ENCODE measurements at regions not wholly inside any gene's neighbourhood (a gene's known extent, or its start where the extent isn't known, plus 50 kb on each side); places are given as distances from the start of the nearest gene placed in this dataset.

DNA sequence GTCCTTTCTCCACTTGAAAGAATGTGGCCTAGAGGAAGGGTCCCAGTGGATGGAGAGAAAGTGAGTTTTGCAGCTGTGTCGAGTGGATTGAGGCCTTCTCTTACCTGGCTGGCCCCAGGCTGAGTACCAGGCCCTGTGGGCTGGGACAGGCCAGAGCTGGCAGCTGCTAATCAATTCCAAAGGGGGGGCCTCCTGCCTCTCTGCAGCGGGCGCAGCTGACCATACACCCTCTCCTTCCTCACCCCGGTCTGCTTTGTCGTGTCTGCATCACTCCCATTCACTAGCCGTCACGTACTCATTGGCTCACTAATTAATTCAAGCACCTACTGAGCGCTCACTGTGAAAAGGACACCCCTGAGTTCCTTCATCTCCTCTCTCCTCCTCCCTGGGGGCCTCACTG is 58.4 kb upstream of the PITX1 start:
- no peak overlapping the region for H3K4me2 ChIP-seq (ENCODE audit: unreplicated experiment)
- WGBS, 2 experiments (ENCODE audit: low coverage in 1 of 2, low lambda C conversion rate in 2 of 2, missing lambda C conversion rate in 2 of 2): 66 to 71% methylated on average over 8 of the region's 8 CpGs

DNA sequence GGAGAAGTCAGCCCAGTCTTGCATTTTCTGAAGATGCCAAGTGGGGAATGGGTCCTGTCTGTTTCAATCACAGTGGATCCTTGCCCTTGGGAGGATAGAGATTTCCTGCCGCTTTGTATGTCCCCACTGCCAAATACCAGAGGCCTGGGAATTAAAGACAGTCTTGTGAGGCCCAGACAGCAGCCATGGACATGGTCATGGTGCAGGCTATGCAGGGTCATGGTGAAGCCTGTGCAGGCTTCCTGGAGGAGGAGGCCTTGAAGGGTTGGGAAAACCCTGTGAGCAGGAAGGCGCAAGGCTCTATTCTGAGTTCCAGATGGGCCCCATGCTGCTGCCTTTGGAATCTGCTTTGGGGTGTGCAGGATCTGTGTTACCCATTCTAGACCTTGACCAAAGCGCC is 57.3 kb upstream of the PITX1 start:
- peaks cover 14% of the 10 kb centered on the region; the same call in 1 of the 2 replicates for H3K27me3 ChIP-seq (replicated peaks; ENCODE audit: insufficient read depth)
- no peak overlapping the region for H3K27ac ChIP-seq
- no peak overlapping the region for H3K9ac ChIP-seq
- WGBS, 2 experiments (ENCODE audit: low coverage in 1 of 2, low lambda C conversion rate in 2 of 2, missing lambda C conversion rate in 2 of 2): 69 to 85% methylated on average over 3 of the region's 3 CpGs
- no peak for DNase-seq
- H3K4me3 ChIP-seq: no peak overlapping the region
- H3K79me2 ChIP-seq (ENCODE audit: insufficient read depth): no peaks in the 10 kb centered on the region
- in situ Hi-C loops (cut with MboI): no loop called here
- no peaks in the 10 kb centered on the region for H3K9me3 ChIP-seq (ENCODE audit: low read depth)
- no peaks in the 10 kb centered on the region for H4K20me1 ChIP-seq (ENCODE audit: insufficient read depth)
- no peaks in the 10 kb centered on the region for H3K4me1 ChIP-seq (ENCODE audit: insufficient read depth)
- TF ChIP-seq EZH2 (IDR thresholded peaks at IDR 0.05; ENCODE audit: insufficient read depth, poor library complexity, severe bottlenecking): no peak
- no peak for TF ChIP-seq EZH2phosphoT487 (IDR thresholded peaks at IDR 0.05; ENCODE audit: insufficient read depth, low read depth)
- H3K9me2 ChIP-seq (ENCODE audit: insufficient read depth): no peaks in the 10 kb centered on the region
- no peaks in the 10 kb centered on the region for H3K36me3 ChIP-seq (ENCODE audit: low read depth)
- no peaks in the 10 kb centered on the region for H3F3A ChIP-seq (ENCODE audit: insufficient read depth)
- H2AFZ ChIP-seq: no peak overlapping the region
- no peak overlapping the region for H3K4me2 ChIP-seq (ENCODE audit: unreplicated experiment)

More for the DNA sequence above, 58.4 kb upstream of the PITX1 start:
- no peak for TF ChIP-seq EZH2 (IDR thresholded peaks at IDR 0.05; ENCODE audit: insufficient read depth, poor library complexity, severe bottlenecking)
- no peak for TF ChIP-seq EZH2phosphoT487 (IDR thresholded peaks at IDR 0.05; ENCODE audit: insufficient read depth, low read depth)
- Histone ChIP-seq H3K27ac (no peak overlapping the region), H3K9me2 (ENCODE audit: insufficient read depth) (no peaks in the 10 kb centered on the region), H3K4me3 (no peak overlapping the region), H4K20me1 (ENCODE audit: insufficient read depth) (no peaks in the 10 kb centered on the region), H3F3A (ENCODE audit: insufficient read depth) (no peaks in the 10 kb centered on the region), H3K4me1 (ENCODE audit: insufficient read depth) (no peaks in the 10 kb centered on the region), H3K27me3 (replicated peaks; ENCODE audit: insufficient read depth) (peaks cover 25% of the 10 kb centered on the region), H3K36me3 (ENCODE audit: low read depth) (no peaks in the 10 kb centered on the region), H3K9ac (no peak overlapping the region), H3K9me3 (ENCODE audit: low read depth) (no peaks in the 10 kb centered on the region), H3K79me2 (ENCODE audit: insufficient read depth) (no peaks in the 10 kb centered on the region), H2AFZ (no peak overlapping the region)
- DNase-seq: no peak
- in situ Hi-C loops (cut with MboI): no loop called here

DNA sequence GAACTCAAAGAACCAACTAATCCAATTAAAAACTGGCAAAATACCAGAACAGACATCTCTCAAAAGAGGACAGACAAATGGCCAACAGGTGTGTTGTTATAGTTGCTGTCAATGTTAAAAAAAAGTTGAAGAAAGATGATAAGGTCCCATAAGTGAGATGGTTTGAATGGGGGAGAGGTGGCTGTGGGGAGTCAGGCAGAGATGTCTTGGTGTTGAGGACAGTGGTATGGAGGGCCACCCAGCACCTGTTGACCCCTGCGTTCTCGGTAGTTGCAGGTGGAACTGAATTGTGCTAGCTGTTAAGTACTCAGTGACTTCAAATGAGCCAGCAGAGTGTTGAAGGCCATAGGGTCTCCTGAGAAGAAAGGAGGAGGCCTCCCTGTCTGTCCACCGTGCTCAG is 55.9 kb upstream of the PITX1 start:
- Histone ChIP-seq H3K36me3 (ENCODE audit: low read depth) (no peaks in the 10 kb centered on the region), H3K27ac (no peak overlapping the region), H2AFZ (no peak overlapping the region), H3K9me2 (ENCODE audit: insufficient read depth) (no peaks in the 10 kb centered on the region), H3K4me2 (ENCODE audit: unreplicated experiment) (no peak overlapping the region), H3K4me3 (no peak overlapping the region), H3K79me2 (ENCODE audit: insufficient read depth) (no peaks in the 10 kb centered on the region), H3K27me3 (replicated peaks; ENCODE audit: insufficient read depth) (0 out of 2 replicates have a peak, but pooled peaks cover 13% of the 10 kb centered on the region), H3K9me3 (ENCODE audit: low read depth) (no peaks in the 10 kb centered on the region), H4K20me1 (ENCODE audit: insufficient read depth) (no peaks in the 10 kb centered on the region), H3K9ac (no peak overlapping the region), H3F3A (ENCODE audit: insufficient read depth) (no peaks in the 10 kb centered on the region), H3K4me1 (ENCODE audit: insufficient read depth) (no peaks in the 10 kb centered on the region)
- WGBS, 2 experiments (ENCODE audit: low coverage in 1 of 2, low lambda C conversion rate in 2 of 2, missing lambda C conversion rate in 2 of 2): 56 to 64% methylated on average over 3 of the region's 3 CpGs
- no peak for DNase-seq
- in situ Hi-C loops (cut with MboI): no loop called here
- TF ChIP-seq EZH2phosphoT487 (IDR thresholded peaks at IDR 0.05; ENCODE audit: insufficient read depth, low read depth) (no peak), EZH2 (IDR thresholded peaks at IDR 0.05; ENCODE audit: insufficient read depth, poor library complexity, severe bottlenecking) (no peak)

DNA sequence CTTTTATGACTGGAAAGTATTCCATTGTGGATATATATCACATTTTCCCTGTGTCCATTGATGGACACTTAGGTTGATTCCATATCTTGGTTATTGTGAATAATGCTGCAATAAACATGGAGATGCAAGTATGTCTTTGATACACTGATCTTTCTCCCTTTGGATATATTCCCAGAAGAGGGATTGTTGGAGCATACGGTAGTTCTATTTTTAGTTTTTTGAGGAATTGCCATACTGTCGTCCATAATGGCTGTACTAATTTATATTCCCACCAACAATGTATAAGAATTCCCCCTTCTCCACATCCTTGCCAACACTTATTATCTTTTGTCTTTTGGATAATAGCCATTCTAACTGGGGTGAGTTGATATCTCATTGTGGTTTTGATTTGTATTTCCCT is 54.9 kb upstream of the PITX1 start:
- no peaks in the 10 kb centered on the region for H3K4me1 ChIP-seq (ENCODE audit: insufficient read depth)
- no peaks in the 10 kb centered on the region for H3K36me3 ChIP-seq (ENCODE audit: low read depth)
- H4K20me1 ChIP-seq (ENCODE audit: insufficient read depth): no peaks in the 10 kb centered on the region
- H3K9ac ChIP-seq: no peak overlapping the region
- no peaks in the 10 kb centered on the region for H3K9me2 ChIP-seq (ENCODE audit: insufficient read depth)
- TF ChIP-seq EZH2phosphoT487 (IDR thresholded peaks at IDR 0.05; ENCODE audit: insufficient read depth, low read depth) (no peak), EZH2 (IDR thresholded peaks at IDR 0.05; ENCODE audit: insufficient read depth, poor library complexity, severe bottlenecking) (no peak)
- H3K79me2 ChIP-seq (ENCODE audit: insufficient read depth): no peaks in the 10 kb centered on the region
- no peaks in the 10 kb centered on the region for H3F3A ChIP-seq (ENCODE audit: insufficient read depth)
- H3K27ac ChIP-seq: no peak overlapping the region
- no peaks in the 10 kb centered on the region for H3K9me3 ChIP-seq (ENCODE audit: low read depth)
- no peak overlapping the region for H2AFZ ChIP-seq
- no peak for DNase-seq
- 13 to 16% methylated on average over 2 of the region's 2 CpGs for WGBS, 2 experiments (ENCODE audit: low coverage in 1 of 2, low lambda C conversion rate in 2 of 2, missing lambda C conversion rate in 2 of 2)
- H3K4me2 ChIP-seq (ENCODE audit: unreplicated experiment): no peak overlapping the region
- no peak overlapping the region for H3K4me3 ChIP-seq
- in situ Hi-C loops (cut with MboI): no loop called here
- H3K27me3 ChIP-seq (replicated peaks; ENCODE audit: insufficient read depth): peaks cover 13% of the 10 kb centered on the region; the same call in 1 of the 2 replicates

DNA sequence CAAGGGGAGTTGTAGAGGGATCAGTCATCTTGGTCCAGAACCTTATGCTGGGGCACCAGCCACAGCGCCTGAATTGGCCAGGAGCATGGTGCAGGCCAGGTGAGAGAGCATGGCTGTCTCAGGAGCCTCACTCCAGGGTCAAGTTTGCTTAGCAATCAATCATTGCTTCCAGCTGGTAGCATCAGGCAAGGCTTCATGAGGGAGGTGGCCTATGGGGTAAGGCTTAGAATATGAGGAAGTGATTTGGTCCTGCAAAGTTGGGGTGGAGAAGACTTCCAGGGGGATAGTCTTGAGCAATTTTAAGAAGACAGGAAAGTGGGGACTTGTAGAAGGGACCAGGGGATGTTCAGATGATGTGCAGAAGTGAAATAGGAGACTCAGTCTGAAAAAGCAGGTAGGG is 53.9 kb upstream of the PITX1 start:
- H3K9me2 ChIP-seq (ENCODE audit: insufficient read depth): no peaks in the 10 kb centered on the region
- H3K36me3 ChIP-seq (ENCODE audit: low read depth): no peaks in the 10 kb centered on the region
- H3K79me2 ChIP-seq (ENCODE audit: insufficient read depth): no peaks in the 10 kb centered on the region
- no peaks in the 10 kb centered on the region for H3K4me1 ChIP-seq (ENCODE audit: insufficient read depth)
- peaks cover 13% of the 10 kb centered on the region; the same call in 1 of the 2 replicates for H3K27me3 ChIP-seq (replicated peaks; ENCODE audit: insufficient read depth)
- H4K20me1 ChIP-seq (ENCODE audit: insufficient read depth): no peaks in the 10 kb centered on the region
- in situ Hi-C loops (cut with MboI): no loop called here
- WGBS, 2 experiments (ENCODE audit: low coverage in 1 of 2, low lambda C conversion rate in 2 of 2, missing lambda C conversion rate in 2 of 2): 14 to 18% methylated on average over 1 of the region's 1 CpG
- no peak overlapping the region for H3K9ac ChIP-seq
- no peak overlapping the region for H3K4me3 ChIP-seq
- no peak overlapping the region for H2AFZ ChIP-seq
- H3K9me3 ChIP-seq (ENCODE audit: low read depth): no peaks in the 10 kb centered on the region
- no peaks in the 10 kb centered on the region for H3F3A ChIP-seq (ENCODE audit: insufficient read depth)
- no peak for DNase-seq
- H3K27ac ChIP-seq: no peak overlapping the region
- TF ChIP-seq EZH2 (IDR thresholded peaks at IDR 0.05; ENCODE audit: insufficient read depth, poor library complexity, severe bottlenecking) (no peak), EZH2phosphoT487 (IDR thresholded peaks at IDR 0.05; ENCODE audit: insufficient read depth, low read depth) (no peak)
- H3K4me2 ChIP-seq (ENCODE audit: unreplicated experiment): no peak overlapping the region
